HCT116 (cell line): ENCODE measurements at regions not wholly inside any gene's neighbourhood (a gene's known extent, or its start where the extent isn't known, plus 50 kb on each side); places are given as distances from the start of the nearest gene placed in this dataset.
"Not testable (repeated sequence)": the region's sequence is repeated elsewhere in the genome, so short reads cannot be mapped to it uniquely, and the experiment has no call there.

Experiments
- CEBPB ChIP-seq: IDR thresholded peaks from 2 replicates; pipeline ENCODE4 v1.6.1; 2012; ENCODE audit warnings: low read depth
- JUND ChIP-seq: IDR thresholded peaks from 2 replicates; pipeline ENCODE4 v1.6.1; 2012
- POLR2A ChIP-seq: IDR thresholded peaks from 2 replicates; pipeline ENCODE4 v1.7.0; 2011; ENCODE audit warnings: borderline replicate concordance; ENCODE audit not compliant: insufficient read depth, insufficient read length; ENCODE audit errors: extremely low read depth
- POLR2AphosphoS5 ChIP-seq: IDR thresholded peaks from 2 replicates; pipeline ENCODE4 v1.6.1; 2011; ENCODE audit warnings: mild to moderate bottlenecking, low read depth, low read length, moderate library complexity
- SP1 ChIP-seq: IDR thresholded peaks from 2 replicates; pipeline ENCODE4 v1.6.1; 2012; ENCODE audit warnings: low read depth
- ZFX ChIP-seq: fragments of 450-650 bp; IDR thresholded peaks from 2 replicates; pipeline ENCODE4 v1.6.1; 2017
- TF ChIP-seq, protein P1 (sequence below), 3 experiments: fragments of 200-600 bp in 1 of 3; sonication (generic) in 1 of 3; IDR thresholded peaks in 2 of 3; conservative IDR thresholded peaks in 1 of 3; 2 replicates each; pipeline ENCODE4 v1.5.1; 2012 to 2017; ENCODE audit warnings: low read depth in 2 of 3, low read length in 2 of 3, antibody characterized with exemption in 1 of 3, borderline replicate concordance in 1 of 3, control low read depth in 1 of 3, mild to moderate bottlenecking in 1 of 3, mixed read lengths in 1 of 3, mixed run types in 1 of 3, moderate library complexity in 1 of 3; ENCODE audit not compliant: insufficient read depth in 1 of 3
- TF ChIP-seq, protein P2 (sequence below): IDR thresholded peaks from 2 replicates; pipeline ENCODE4 v1.6.1; 2012

GRCh38 chr1:208488432-208488831, 244.2 kb upstream of the PLXNA2 start:
- TF ChIP-seq, protein P1, sequence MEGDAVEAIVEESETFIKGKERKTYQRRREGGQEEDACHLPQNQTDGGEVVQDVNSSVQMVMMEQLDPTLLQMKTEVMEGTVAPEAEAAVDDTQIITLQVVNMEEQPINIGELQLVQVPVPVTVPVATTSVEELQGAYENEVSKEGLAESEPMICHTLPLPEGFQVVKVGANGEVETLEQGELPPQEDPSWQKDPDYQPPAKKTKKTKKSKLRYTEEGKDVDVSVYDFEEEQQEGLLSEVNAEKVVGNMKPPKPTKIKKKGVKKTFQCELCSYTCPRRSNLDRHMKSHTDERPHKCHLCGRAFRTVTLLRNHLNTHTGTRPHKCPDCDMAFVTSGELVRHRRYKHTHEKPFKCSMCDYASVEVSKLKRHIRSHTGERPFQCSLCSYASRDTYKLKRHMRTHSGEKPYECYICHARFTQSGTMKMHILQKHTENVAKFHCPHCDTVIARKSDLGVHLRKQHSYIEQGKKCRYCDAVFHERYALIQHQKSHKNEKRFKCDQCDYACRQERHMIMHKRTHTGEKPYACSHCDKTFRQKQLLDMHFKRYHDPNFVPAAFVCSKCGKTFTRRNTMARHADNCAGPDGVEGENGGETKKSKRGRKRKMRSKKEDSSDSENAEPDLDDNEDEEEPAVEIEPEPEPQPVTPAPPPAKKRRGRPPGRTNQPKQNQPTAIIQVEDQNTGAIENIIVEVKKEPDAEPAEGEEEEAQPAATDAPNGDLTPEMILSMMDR (IDR thresholded peaks at IDR 0.05 in 2 of 3, conservative IDR thresholded peaks at IDR 0.05 in 1 of 3; ENCODE audit: borderline replicate concordance in 1 of 3, insufficient read depth in 1 of 3, low read depth in 2 of 3, low read length in 2 of 3) = not testable (repeated sequence)
- TF ChIP-seq CEBPB, SP1, POLR2A, POLR2AphosphoS5, JUND, ZFX: not testable (repeated sequence)
- TF ChIP-seq, protein P2, sequence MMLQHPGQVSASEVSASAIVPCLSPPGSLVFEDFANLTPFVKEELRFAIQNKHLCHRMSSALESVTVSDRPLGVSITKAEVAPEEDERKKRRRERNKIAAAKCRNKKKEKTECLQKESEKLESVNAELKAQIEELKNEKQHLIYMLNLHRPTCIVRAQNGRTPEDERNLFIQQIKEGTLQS = not testable (repeated sequence)
